ENCODE measurements at regions not wholly inside any gene's neighbourhood (a gene's known extent, or its start where the extent isn't known, plus 50 kb on each side); places are given as distances from the start of the nearest gene placed in this dataset.

DNA sequence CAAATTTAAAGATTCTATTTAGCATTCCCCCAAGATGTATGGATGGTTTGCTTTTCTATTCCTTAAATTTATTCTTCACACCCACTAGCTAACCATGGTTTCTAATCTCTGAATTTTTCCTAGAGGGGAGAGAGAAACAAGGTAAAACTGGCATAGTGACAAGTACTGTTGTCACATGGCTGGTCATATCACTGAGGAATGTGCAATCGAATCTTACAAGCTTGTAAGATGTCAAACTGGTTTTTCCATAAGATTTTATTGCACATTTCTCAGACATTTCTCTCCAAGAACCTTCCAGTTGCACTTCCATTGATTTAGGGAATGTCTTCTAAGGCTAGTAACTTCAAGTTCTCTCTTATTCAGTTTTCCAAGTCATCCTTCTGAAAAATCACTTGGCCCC is 89.8 kb downstream of the MBL2 start:
- TF ChIP-seq, protein P1, sequence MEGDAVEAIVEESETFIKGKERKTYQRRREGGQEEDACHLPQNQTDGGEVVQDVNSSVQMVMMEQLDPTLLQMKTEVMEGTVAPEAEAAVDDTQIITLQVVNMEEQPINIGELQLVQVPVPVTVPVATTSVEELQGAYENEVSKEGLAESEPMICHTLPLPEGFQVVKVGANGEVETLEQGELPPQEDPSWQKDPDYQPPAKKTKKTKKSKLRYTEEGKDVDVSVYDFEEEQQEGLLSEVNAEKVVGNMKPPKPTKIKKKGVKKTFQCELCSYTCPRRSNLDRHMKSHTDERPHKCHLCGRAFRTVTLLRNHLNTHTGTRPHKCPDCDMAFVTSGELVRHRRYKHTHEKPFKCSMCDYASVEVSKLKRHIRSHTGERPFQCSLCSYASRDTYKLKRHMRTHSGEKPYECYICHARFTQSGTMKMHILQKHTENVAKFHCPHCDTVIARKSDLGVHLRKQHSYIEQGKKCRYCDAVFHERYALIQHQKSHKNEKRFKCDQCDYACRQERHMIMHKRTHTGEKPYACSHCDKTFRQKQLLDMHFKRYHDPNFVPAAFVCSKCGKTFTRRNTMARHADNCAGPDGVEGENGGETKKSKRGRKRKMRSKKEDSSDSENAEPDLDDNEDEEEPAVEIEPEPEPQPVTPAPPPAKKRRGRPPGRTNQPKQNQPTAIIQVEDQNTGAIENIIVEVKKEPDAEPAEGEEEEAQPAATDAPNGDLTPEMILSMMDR (IDR thresholded peaks at IDR 0.05; ENCODE audit: poor library complexity, severe bottlenecking) = no peak
- no peak for TF ChIP-seq SMC3 (conservative IDR thresholded peaks at IDR 0.05; ENCODE audit: poor library complexity)
- TF ChIP-seq TAF1 (IDR thresholded peaks at IDR 0.05; ENCODE audit: low read depth) = no peak
- TF ChIP-seq RAD21 (conservative IDR thresholded peaks at IDR 0.05) = no peak
- no peak for TF ChIP-seq EP300 (conservative IDR thresholded peaks at IDR 0.05; ENCODE audit: poor library complexity, severe bottlenecking)
- TF ChIP-seq EZH2 (IDR thresholded peaks at IDR 0.05; ENCODE audit: borderline replicate concordance, insufficient read depth, low read length, poor library complexity, severe bottlenecking) = no peak
- TF ChIP-seq POLR2AphosphoS5 (IDR thresholded peaks at IDR 0.05) = no peak
- TF ChIP-seq, protein P2, sequence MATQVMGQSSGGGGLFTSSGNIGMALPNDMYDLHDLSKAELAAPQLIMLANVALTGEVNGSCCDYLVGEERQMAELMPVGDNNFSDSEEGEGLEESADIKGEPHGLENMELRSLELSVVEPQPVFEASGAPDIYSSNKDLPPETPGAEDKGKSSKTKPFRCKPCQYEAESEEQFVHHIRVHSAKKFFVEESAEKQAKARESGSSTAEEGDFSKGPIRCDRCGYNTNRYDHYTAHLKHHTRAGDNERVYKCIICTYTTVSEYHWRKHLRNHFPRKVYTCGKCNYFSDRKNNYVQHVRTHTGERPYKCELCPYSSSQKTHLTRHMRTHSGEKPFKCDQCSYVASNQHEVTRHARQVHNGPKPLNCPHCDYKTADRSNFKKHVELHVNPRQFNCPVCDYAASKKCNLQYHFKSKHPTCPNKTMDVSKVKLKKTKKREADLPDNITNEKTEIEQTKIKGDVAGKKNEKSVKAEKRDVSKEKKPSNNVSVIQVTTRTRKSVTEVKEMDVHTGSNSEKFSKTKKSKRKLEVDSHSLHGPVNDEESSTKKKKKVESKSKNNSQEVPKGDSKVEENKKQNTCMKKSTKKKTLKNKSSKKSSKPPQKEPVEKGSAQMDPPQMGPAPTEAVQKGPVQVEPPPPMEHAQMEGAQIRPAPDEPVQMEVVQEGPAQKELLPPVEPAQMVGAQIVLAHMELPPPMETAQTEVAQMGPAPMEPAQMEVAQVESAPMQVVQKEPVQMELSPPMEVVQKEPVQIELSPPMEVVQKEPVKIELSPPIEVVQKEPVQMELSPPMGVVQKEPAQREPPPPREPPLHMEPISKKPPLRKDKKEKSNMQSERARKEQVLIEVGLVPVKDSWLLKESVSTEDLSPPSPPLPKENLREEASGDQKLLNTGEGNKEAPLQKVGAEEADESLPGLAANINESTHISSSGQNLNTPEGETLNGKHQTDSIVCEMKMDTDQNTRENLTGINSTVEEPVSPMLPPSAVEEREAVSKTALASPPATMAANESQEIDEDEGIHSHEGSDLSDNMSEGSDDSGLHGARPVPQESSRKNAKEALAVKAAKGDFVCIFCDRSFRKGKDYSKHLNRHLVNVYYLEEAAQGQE (IDR thresholded peaks at IDR 0.05; ENCODE audit: borderline replicate concordance) = no peak
- TF ChIP-seq MXI1 (conservative IDR thresholded peaks at IDR 0.05; ENCODE audit: poor library complexity, severe bottlenecking) = no peak

Data from neural cell (in vitro differentiated cells).